Muscle of back (tissue), 3 donors: ENCODE measurements at regions not wholly inside any gene's neighbourhood (a gene's known extent, or its start where the extent isn't known, plus 50 kb on each side); places are given as distances from the start of the nearest gene placed in this dataset.
"Not testable (repeated sequence)": the region's sequence is repeated elsewhere in the genome, so short reads cannot be mapped to it uniquely, and the experiment has no call there.

Experiments
- DNase-seq, 3 donors: peaks; one replicate each; pipeline versions ENCODE4 v3.0.0 to v3.0.0-alpha.2; 2013

GRCh38 chr6:6724539-6725467, 136.3 kb downstream of the LY86 start:
- peak; percentile 54 to 91 (median 78) for DNase-seq

- DNase-seq, result no peak
Observed at GRCh38 chr6:6725468-6726209, 137.1 kb downstream of the LY86 start.

GRCh38 chr6:6728169-6728941, 139.8 kb downstream of the LY86 start:
- DNase-seq, result no peak

GRCh38 chr6:6729971-6730370, 141.5 kb downstream of the LY86 start:
- DNase-seq, result no peak

GRCh38 chr6:6730831-6731230, 142.3 kb downstream of the LY86 start:
- peak in 1 of 3 donors; percentile 53 for DNase-seq

GRCh38 chr6:6734479-6735465, 146.3 kb downstream of the LY86 start:
- DNase-seq, result peak in 1 of 3 donors; percentile 34

GRCh38 chr6:6736791-6737654, 148.5 kb downstream of the LY86 start:
- DNase-seq, result peak in 2 of 3 donors; percentile 71 to 92

- DNase-seq, result no peak
Observed at GRCh38 chr6:6737671-6738070, 149.2 kb downstream of the LY86 start.

GRCh38 chr6:6738108-6738507, 149.6 kb downstream of the LY86 start:
- no peak for DNase-seq

- no peak for DNase-seq
Observed at GRCh38 chr6:6738922-6739716, 150.6 kb downstream of the LY86 start.

- DNase-seq, result no peak
Observed at GRCh38 chr6:6740595-6740994, 152.1 kb downstream of the LY86 start.

GRCh38 chr6:6741264-6741663, 152.7 kb downstream of the LY86 start:
- DNase-seq, result no peak

- DNase-seq, result no peak
Observed at GRCh38 chr6:6742535-6742934, 154.0 kb downstream of the LY86 start.

GRCh38 chr6:6744551-6744950, 156.0 kb downstream of the LY86 start:
- DNase-seq, result no peak

GRCh38 chr6:6745637-6746332, 157.3 kb downstream of the LY86 start:
- DNase-seq, result not testable (repeated sequence)

GRCh38 chr6:6746333-6746969, 157.9 kb downstream of the LY86 start:
- peak in 2 of 3 donors; percentile 71 to 74 for DNase-seq

GRCh38 chr6:6746970-6747338, 158.4 kb downstream of the LY86 start:
- no peak for DNase-seq

GRCh38 chr6:6747371-6747770, 158.9 kb downstream of the LY86 start:
- no peak for DNase-seq
